ENCODE measurements at regions not wholly inside any gene's neighbourhood (a gene's known extent, or its start where the extent isn't known, plus 50 kb on each side); places are given as distances from the start of the nearest gene placed in this dataset.

GRCh38 chr1:5750186-5751162 is 241.8 kb downstream of the NPHP4 start:
- no peak for DNase-seq (ENCODE audit: low read depth in 3 of 3)

- no peak for DNase-seq (ENCODE audit: low read depth in 3 of 3)
Measured at GRCh38 chr1:5748286-5749225, 243.7 kb downstream of the NPHP4 start.

GRCh38 chr1:5747426-5748285 is 244.6 kb downstream of the NPHP4 start:
- no peak for DNase-seq (ENCODE audit: low read depth in 3 of 3)

- DNase-seq (ENCODE audit: low read depth in 3 of 3), result no peak
Measured at GRCh38 chr1:5746611-5747425, 245.4 kb downstream of the NPHP4 start.

GRCh38 chr1:5745800-5746610 is 246.2 kb downstream of the NPHP4 start:
- peak; percentile 20 to 23 (median 22) for DNase-seq (ENCODE audit: low read depth in 3 of 3)

- DNase-seq (ENCODE audit: low read depth in 3 of 3), result no peak
Measured at GRCh38 chr1:5744911-5745799, 247.1 kb downstream of the NPHP4 start.

GRCh38 chr1:5744341-5744740 is 247.9 kb downstream of the NPHP4 start:
- no peak for DNase-seq (ENCODE audit: low read depth in 3 of 3)

- DNase-seq (ENCODE audit: low read depth in 3 of 3), result no peak
Measured at GRCh38 chr1:5743435-5744095, 248.7 kb downstream of the NPHP4 start.

GRCh38 chr1:5742801-5743200 is 249.4 kb downstream of the NPHP4 start:
- DNase-seq (ENCODE audit: low read depth in 3 of 3), result no peak

- no peak for DNase-seq (ENCODE audit: low read depth in 3 of 3)
Measured at GRCh38 chr1:5742032-5742431, 250.2 kb downstream of the NPHP4 start.

GRCh38 chr1:5740865-5741860 is 251.1 kb downstream of the NPHP4 start:
- DNase-seq (ENCODE audit: low read depth in 3 of 3), result no peak

- no peak for DNase-seq (ENCODE audit: low read depth in 3 of 3)
Measured at GRCh38 chr1:5740450-5740849, 251.8 kb downstream of the NPHP4 start.

GRCh38 chr1:5739561-5740078 is 252.6 kb downstream of the NPHP4 start:
- DNase-seq (ENCODE audit: low read depth in 3 of 3), result no peak

GRCh38 chr1:5738911-5739462 is 253.2 kb downstream of the NPHP4 start:
- DNase-seq (ENCODE audit: low read depth in 3 of 3), result no peak

GRCh38 chr1:5737081-5737480 is 255.1 kb downstream of the NPHP4 start:
- DNase-seq (ENCODE audit: low read depth in 3 of 3), result no peak

GRCh38 chr1:5734996-5735395 is 257.2 kb downstream of the NPHP4 start:
- DNase-seq (ENCODE audit: low read depth in 3 of 3), result no peak
